ENCODE measurements at regions not wholly inside any gene's neighbourhood (a gene's known extent, or its start where the extent isn't known, plus 50 kb on each side); places are given as distances from the start of the nearest gene placed in this dataset.

- Histone ChIP-seq H3K18ac (ENCODE audit: insufficient read length, low read depth, low read length) (no peak overlapping the region), H4K5ac (ENCODE audit: insufficient read length, low read depth, low read length) (no peak overlapping the region), H2BK5ac (ENCODE audit: insufficient read length, low read length) (no peak overlapping the region), H3K27me3 (ENCODE audit: insufficient read depth, low read length) (no peaks in the 10 kb centered on the region), H4K8ac (replicated peaks; ENCODE audit: insufficient read length, low read depth, low read length) (no peak overlapping the region), H2BK12ac (ENCODE audit: insufficient read length, low read depth, low read length) (no peak overlapping the region), H2AFZ (ENCODE audit: low read length) (no peak overlapping the region), H4K91ac (ENCODE audit: insufficient read length, low read depth, low read length) (no peak overlapping the region), H3K27ac (ENCODE audit: insufficient read length, low read depth, low read length) (no peak overlapping the region), H3K9ac (ENCODE audit: extremely low read depth, insufficient read length, low read length) (no peak overlapping the region), H3K4me2 (ENCODE audit: insufficient read depth, insufficient read length, low read length) (no peak overlapping the region), H2BK20ac (ENCODE audit: low read depth, low read length, poor library complexity, severe bottlenecking) (no peak overlapping the region), H3K23ac (ENCODE audit: insufficient read length, low read depth, low read length) (no peak overlapping the region), H3K56ac (ENCODE audit: insufficient read length, low read depth, low read length) (no peak overlapping the region), H2BK120ac (ENCODE audit: low read depth, low read length, poor library complexity, severe bottlenecking) (no peak overlapping the region), H3K79me2 (ENCODE audit: insufficient read depth, low read length) (no peaks in the 10 kb centered on the region), H4K20me1 (ENCODE audit: control insufficient read depth, insufficient read depth, insufficient read length) (no peaks in the 10 kb centered on the region), H3K4me1 (ENCODE audit: insufficient read depth, low read length) (no peaks in the 10 kb centered on the region), H3K9me3 (ENCODE audit: control insufficient read depth, low read depth, low read length) (no peaks in the 10 kb centered on the region), H2AK5ac (ENCODE audit: insufficient read length, low read length) (no peak overlapping the region), H3K79me1 (ENCODE audit: insufficient read depth, low read depth, low read length, poor library complexity, severe bottlenecking) (no peaks in the 10 kb centered on the region), H3T11ph (ENCODE audit: low read length) (no peak overlapping the region), H3K14ac (ENCODE audit: insufficient read depth, low read length) (no peak overlapping the region), H2BK15ac (ENCODE audit: low read depth, low read length) (no peak overlapping the region), H3K4ac (ENCODE audit: low read depth, low read length) (no peak overlapping the region), H3K23me2 (ENCODE audit: insufficient read length, low read depth, low read length, poor library complexity, severe bottlenecking) (no peaks in the 10 kb centered on the region)
- TF ChIP-seq, protein P1, sequence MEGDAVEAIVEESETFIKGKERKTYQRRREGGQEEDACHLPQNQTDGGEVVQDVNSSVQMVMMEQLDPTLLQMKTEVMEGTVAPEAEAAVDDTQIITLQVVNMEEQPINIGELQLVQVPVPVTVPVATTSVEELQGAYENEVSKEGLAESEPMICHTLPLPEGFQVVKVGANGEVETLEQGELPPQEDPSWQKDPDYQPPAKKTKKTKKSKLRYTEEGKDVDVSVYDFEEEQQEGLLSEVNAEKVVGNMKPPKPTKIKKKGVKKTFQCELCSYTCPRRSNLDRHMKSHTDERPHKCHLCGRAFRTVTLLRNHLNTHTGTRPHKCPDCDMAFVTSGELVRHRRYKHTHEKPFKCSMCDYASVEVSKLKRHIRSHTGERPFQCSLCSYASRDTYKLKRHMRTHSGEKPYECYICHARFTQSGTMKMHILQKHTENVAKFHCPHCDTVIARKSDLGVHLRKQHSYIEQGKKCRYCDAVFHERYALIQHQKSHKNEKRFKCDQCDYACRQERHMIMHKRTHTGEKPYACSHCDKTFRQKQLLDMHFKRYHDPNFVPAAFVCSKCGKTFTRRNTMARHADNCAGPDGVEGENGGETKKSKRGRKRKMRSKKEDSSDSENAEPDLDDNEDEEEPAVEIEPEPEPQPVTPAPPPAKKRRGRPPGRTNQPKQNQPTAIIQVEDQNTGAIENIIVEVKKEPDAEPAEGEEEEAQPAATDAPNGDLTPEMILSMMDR (conservative IDR thresholded peaks at IDR 0.05): no peak
- no peak for DNase-seq
- H3K27ac Mint-ChIP-seq: no peak overlapping the region
- no CpG with 5 or more reads among the region's 3 CpGs for WGBS (ENCODE audit: extremely low coverage, insufficient read length, low lambda C conversion rate)
- no peaks in the 10 kb centered on the region for H3K9me3 Mint-ChIP-seq
- H3K36me3 Mint-ChIP-seq (ENCODE audit: insufficient read depth in 1 of 3, low read depth in 3 of 3): peaks cover 0 to 4% (median 0%) of the 10 kb centered on the region in 3 experiments; a peak in 1 of 7 replicates
- no peaks in the 10 kb centered on the region for H3K27me3 Mint-ChIP-seq (ENCODE audit: low read depth)
- H3K4me3 Mint-ChIP-seq: no peak overlapping the region
- H3K4me1 Mint-ChIP-seq: no peaks in the 10 kb centered on the region
Measured at GRCh38 chr4:176614793-176615192, 177.9 kb downstream of the VEGFC start.
